GM18517 (cell line): ENCODE measurements at regions not wholly inside any gene's neighbourhood (a gene's known extent, or its start where the extent isn't known, plus 50 kb on each side); places are given as distances from the start of the nearest gene placed in this dataset.
"Not testable (repeated sequence)": the region's sequence is repeated elsewhere in the genome, so short reads cannot be mapped to it uniquely, and the experiment has no call there.

Experiments
- ATAC-seq: cut with Tn5 transposase; IDR thresholded peaks from one replicate; pipeline ENCODE4 v1.9.1; 2021; ENCODE audit warnings: mild to moderate bottlenecking, moderate library complexity; ENCODE audit not compliant: unreplicated experiment

DNA sequence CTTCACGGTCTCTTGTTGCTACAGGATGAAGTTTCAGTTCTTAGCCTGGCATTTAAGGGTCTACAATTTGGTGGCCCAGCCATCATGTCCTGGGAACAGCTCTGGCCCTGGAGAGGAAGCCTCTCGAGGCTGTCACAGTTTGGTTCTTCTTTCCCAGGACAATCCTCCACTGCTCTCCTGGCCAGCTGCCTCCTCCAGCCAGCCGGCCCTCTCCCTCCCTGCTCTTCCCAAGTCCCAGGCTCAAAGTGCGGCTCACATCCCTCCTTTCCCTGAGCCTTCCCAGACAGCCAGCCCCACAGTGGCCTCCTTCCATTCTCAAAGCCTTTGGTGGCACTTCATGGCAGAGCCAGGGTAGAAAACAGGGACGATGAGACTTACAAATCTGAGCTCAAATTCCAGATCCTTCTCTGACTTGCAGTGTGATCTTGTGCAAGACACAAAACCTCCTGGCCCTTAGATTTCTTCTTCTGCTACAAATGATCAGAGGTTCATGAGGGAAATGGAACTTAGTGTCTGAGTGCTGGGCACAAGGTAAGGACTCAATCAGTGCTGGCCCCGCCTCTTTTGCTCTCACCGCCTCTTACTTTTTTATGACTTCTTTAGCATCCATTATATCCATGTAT is 223.8 kb upstream of the ECI2 start:
- ATAC-seq = no peak

GRCh38 chr6:4358414-4359107 is 223.2 kb upstream of the ECI2 start:
- ATAC-seq = no peak

DNA sequence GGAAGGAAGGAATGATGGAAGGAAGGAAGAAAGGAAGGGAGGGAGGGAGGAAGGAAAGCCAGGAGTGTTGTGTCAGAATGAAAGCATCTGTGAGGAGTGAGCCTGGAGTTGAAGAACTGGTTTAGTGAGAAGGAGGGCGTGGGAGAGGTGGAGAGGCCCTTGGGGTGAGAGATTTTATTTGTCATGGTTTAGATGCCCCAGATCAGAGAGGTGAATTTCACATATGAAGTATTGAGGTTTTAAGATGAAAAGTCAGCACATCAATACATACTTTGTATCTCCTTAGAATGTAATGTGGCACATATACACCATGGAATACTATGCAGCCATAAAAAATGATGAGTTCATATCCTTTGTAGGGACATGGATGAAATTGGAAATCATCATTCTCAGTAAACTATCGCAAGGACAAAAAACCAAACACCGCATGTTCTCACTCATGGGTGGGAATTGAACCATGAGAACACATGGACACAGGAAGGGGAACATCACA is 222.3 kb upstream of the ECI2 start:
- not testable (repeated sequence) for ATAC-seq

- ATAC-seq = no peak
Observed at GRCh38 chr6:4356899-4357659, 221.7 kb upstream of the ECI2 start.

- ATAC-seq = no peak
Observed at GRCh38 chr6:4355241-4355640, 219.9 kb upstream of the ECI2 start.

- ATAC-seq = no peak
Observed at GRCh38 chr6:4354181-4354580, 218.8 kb upstream of the ECI2 start.

DNA sequence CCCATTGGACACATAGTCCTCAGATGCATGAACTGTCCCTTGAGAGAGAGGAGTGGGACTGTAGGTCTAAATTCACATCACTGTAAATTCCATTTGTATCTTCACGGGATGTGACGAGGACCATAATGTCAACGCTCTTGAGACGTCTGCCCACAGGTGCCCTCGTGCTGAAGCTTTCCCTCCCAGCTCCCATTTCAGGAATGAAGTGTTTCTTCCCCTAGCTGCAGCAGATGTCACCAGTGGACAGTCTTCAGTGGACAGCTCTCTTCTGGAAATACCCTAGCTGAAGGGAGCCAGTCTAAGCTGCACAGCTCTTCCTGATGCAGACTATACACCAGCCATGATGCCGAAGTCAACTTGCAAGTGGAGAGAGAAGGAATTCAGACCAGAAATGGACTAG is 217.4 kb upstream of the ECI2 start:
- ATAC-seq = no peak

DNA sequence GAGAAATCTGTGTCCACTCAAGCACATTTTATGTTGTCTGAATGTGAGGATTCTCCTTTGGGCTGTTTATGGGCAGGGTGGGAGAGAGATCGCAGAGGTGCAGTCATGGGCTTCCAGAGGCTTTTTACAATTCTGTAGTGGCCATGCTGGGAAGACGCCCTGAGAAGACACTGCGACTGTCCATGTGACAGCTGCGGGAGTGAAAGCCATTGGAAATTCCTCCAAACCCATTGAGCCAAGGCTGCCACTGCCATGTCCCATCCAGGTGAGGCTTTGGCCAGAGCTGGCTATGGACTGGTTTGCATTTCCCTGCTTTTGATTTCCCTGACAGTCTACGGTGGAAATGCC is 216.9 kb upstream of the ECI2 start:
- ATAC-seq = no peak

DNA sequence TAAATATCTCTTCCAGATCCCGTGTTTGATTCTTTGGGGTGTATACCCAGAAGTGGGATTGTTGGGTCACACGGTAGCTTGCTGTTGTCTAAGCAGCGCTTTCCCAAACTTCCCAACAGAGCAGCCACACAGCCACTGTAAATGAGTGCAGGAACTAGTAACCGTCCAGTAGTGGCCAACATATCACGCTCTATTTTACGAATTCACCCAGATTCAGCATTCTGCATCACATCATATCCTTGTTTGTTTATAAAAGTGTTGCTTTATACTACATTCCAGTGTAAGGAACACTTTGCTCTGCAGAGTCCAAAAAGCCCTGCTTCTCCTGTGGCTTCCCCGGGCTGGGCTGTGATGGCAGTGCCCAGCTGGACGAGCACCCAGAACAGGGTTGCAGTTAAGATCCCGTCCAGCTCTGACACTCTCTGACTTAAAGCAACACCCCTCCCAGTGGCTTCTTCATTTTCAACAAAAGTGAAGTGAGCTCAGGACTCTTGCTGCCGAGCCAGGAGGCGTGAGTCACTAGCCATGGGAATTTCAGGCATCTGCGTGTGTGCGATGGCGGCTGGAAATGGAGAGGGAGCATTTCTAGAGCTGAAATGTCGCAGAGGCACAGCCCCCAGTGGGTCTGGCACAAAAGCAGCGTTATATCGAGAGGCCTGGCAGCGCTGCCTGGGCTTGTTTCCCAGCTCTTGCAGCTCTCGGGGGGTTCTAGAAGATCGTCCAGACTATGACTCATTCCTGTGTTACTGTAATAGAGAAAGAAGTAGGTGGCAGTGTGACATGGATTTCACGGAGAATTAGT is 216.3 kb upstream of the ECI2 start:
- no peak for ATAC-seq

DNA sequence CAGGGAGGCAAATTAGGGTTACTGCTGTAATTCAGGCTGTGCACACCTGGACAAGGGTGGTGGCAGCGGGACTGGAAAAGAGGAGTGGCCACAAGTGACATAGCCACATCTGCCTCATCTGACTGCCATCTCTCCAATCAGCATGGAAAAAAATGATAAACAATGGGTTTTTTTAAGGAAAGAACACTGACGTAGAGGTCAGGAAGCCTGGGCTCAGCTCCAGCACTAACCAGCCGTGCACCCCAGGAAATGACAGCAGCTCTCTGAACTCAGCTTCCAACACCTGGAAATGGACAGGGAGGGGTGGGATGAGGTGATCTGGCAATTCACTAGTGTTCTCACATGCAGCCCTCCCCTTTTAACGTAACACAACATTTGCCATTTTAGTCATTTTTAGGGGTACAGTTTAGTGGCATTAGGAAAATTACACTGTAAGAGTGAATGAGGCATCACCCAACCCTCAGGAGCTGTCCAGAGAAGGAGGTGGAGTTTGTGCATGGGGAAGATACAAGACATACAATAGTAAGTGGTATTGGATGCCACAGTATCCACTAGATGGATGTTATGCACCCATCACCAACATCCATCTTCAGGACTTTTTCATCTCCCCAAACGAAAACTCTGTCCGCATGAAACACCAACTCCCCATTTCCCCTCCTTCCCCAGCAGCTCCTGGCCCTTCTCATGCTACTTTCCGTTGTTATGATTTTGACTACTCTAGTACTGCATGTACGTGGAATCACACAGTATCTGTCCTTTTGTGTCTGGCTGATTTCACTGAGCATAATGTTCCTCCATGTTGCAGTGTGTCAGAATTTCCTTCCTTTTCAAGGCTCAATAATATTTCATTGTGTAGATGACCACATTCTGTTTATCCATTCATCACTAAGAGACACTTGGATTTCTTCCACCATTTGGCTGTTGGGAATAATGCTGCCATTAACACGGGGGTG is 215.5 kb upstream of the ECI2 start:
- ATAC-seq = no peak

DNA sequence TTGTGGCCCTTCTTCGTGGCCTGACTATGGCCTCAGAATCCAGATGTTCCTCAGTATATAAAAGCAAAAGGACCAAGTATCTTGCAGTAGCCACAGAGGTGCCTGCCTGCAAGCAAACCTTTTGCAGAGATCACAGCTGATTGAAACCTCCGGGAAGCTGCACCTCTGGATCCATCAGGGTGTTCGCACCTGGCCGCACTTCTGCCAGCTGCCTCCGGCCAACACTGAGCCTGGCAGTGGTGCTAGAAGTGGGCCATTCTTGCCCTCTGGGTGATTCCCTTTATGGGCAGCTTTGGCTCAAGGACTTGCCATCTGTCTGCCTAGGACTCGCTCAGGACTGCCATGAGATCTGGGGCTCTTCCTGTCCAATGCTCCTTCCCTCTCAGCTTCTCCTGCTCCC is 214.6 kb upstream of the ECI2 start:
- ATAC-seq = no peak

- ATAC-seq = no peak
Observed at GRCh38 chr6:4349323-4349722, 213.9 kb upstream of the ECI2 start.

GRCh38 chr6:4348462-4349112 is 213.2 kb upstream of the ECI2 start:
- ATAC-seq = no peak

GRCh38 chr6:4347877-4348276 is 212.5 kb upstream of the ECI2 start:
- ATAC-seq = no peak

GRCh38 chr6:4346659-4347333 is 211.4 kb upstream of the ECI2 start:
- no peak for ATAC-seq

DNA sequence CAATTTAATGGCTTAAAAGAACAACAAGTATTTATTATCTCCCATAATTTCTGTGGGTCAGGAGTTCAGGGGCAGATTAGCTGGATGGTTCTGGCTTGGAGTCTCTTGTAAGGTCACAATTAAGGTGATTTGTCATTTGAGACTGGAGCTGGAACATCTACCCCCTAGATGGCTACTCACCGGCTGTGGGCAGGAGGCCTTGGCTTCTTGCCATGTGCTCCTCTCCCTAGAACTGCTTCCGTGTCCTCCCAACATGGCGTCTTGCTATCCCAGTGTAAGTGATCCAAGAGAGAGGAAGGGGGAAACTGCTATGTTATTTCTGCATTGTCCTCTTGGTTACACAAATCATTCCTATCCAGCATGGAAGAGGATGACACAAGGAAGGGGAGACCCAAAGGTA is 210.2 kb upstream of the ECI2 start:
- no peak for ATAC-seq

DNA sequence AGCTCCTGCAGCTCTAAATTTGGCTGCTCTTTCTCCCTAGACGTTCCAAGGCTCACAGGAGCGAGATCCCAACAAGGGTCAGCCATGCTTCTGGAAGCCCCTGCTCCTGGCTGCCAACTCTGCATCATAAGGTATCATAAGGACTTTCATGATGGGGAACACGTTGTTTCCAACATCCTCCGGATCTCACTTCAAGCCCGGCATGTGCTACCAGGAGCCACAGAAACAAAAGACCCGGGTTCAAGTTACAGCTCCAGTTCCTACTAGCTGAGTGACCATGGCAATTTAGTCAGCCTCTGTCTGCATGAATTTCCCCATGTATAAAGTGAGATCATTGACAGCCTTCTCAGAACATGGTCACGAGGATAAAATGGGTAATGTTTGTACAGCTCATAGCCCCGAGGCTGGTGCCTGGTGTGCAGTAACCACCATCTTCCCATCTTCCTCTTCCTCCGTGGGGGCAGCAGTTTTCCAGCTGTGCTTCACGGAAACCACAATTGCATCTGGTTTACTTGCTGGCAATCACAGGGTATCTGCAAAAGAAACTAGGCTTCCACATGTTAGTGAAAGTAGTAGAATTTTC is 209.0 kb upstream of the ECI2 start:
- ATAC-seq = no peak

DNA sequence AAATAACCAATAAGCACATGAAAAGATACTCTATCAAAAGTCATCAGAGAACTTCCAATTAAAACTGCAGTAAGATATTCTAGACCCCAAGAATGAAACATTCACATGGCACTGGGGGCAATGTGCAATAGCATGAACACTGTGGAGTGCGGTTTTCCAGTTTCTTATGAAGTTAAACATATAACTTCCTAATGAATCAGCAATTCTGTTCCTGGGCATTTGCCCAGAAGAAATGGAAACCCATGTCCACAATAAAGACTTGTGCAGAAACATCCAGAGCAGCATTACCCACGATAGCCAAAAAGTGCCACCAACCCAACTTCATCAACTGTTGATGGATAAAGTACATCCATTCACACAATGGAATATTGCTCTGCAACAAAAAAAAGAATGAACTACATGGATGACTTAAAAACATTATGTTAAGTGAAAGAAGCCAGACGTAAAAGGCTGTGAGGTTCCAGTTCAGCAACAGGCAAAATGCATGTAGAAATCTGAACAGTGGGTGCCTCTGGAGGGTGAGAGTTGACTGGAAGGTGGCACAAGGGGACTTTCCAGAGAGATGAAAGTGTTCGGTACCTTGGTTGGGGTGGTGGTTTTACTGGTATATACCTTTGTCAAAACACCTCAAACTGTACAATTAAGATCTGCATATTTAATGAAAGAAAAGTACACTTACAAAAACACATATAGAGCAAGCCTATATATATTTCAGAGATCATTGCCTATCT is 207.2 kb upstream of the ECI2 start:
- no peak for ATAC-seq
